ENCODE measurements at regions not wholly inside any gene's neighbourhood (a gene's known extent, or its start where the extent isn't known, plus 50 kb on each side); places are given as distances from the start of the nearest gene placed in this dataset.

GRCh38 chr3:153657046-153657445, 464.1 kb upstream of the ARHGEF26 start:
- no peaks in the 10 kb centered on the region for H3K36me3 Mint-ChIP-seq (ENCODE audit: insufficient read depth, unreplicated experiment)
- TF ChIP-seq, protein P1, sequence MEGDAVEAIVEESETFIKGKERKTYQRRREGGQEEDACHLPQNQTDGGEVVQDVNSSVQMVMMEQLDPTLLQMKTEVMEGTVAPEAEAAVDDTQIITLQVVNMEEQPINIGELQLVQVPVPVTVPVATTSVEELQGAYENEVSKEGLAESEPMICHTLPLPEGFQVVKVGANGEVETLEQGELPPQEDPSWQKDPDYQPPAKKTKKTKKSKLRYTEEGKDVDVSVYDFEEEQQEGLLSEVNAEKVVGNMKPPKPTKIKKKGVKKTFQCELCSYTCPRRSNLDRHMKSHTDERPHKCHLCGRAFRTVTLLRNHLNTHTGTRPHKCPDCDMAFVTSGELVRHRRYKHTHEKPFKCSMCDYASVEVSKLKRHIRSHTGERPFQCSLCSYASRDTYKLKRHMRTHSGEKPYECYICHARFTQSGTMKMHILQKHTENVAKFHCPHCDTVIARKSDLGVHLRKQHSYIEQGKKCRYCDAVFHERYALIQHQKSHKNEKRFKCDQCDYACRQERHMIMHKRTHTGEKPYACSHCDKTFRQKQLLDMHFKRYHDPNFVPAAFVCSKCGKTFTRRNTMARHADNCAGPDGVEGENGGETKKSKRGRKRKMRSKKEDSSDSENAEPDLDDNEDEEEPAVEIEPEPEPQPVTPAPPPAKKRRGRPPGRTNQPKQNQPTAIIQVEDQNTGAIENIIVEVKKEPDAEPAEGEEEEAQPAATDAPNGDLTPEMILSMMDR (IDR thresholded peaks at IDR 0.05; ENCODE audit: unreplicated experiment): no peak
- H3K27ac Mint-ChIP-seq (ENCODE audit: unreplicated experiment): no peak overlapping the region
- peaks cover 5% of the 10 kb centered on the region for H3K9me3 Mint-ChIP-seq (ENCODE audit: low read depth, unreplicated experiment)
- H3K4me1 Mint-ChIP-seq (ENCODE audit: low read depth, unreplicated experiment): no peaks in the 10 kb centered on the region
- CTCF ChIA-PET: no interaction called here
- no peaks in the 10 kb centered on the region for H3K27me3 Mint-ChIP-seq (ENCODE audit: unreplicated experiment)
- BruUV-seq (replicated peaks): no TSS peak
- DNase-seq: no peak
- intact Hi-C loops (cut with micrococcal nuclease; ENCODE audit: unreplicated experiment): no loop called here
- no peak overlapping the region for H3K4me3 Mint-ChIP-seq (ENCODE audit: low read depth, unreplicated experiment)

GRCh38 chr3:153657461-153657860, 463.7 kb upstream of the ARHGEF26 start:
- H3K4me3 Mint-ChIP-seq (ENCODE audit: low read depth, unreplicated experiment): no peak overlapping the region
- no peak overlapping the region for H3K27ac Mint-ChIP-seq (ENCODE audit: unreplicated experiment)
- CTCF ChIA-PET: no interaction called here

DNA sequence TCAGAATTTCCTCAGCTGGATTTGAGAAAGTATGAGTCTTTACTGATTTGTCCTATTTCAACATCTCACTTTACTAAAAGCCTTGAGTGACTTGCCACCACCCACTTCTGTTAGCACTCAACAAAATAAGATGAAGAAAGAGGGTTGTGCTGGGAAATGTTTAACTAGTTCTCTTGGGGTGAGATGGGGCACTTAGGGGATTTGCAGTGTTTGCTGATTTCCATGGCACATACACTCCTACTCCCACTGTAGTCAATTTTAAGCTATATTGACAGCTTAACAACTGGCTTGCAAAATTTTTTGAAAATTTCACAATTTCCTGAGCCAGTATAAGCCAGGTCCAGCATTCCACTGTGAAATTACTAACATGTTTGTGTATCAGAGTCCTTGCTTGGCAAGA, 463.1 kb upstream of the ARHGEF26 start:
- no peaks in the 10 kb centered on the region for H3K36me3 Mint-ChIP-seq (ENCODE audit: insufficient read depth, unreplicated experiment)
- intact Hi-C loops (cut with micrococcal nuclease; ENCODE audit: unreplicated experiment): no loop called here
- no peaks in the 10 kb centered on the region for H3K27me3 Mint-ChIP-seq (ENCODE audit: unreplicated experiment)
- H3K4me1 Mint-ChIP-seq (ENCODE audit: low read depth, unreplicated experiment): no peaks in the 10 kb centered on the region
- peaks cover 5% of the 10 kb centered on the region for H3K9me3 Mint-ChIP-seq (ENCODE audit: low read depth, unreplicated experiment)
- TF ChIP-seq, protein P1 (IDR thresholded peaks at IDR 0.05; ENCODE audit: unreplicated experiment): no peak
- no peak for DNase-seq
- H3K4me3 Mint-ChIP-seq (ENCODE audit: low read depth, unreplicated experiment): no peak overlapping the region
- CTCF ChIA-PET: no interaction called here
- no TSS peak for BruUV-seq (replicated peaks)
- H3K27ac Mint-ChIP-seq (ENCODE audit: unreplicated experiment): no peak overlapping the region

More at GRCh38 chr3:153657461-153657860, 463.7 kb upstream of the ARHGEF26 start:
- Mint-ChIP-seq H3K9me3 (ENCODE audit: low read depth, unreplicated experiment) (peaks cover 5% of the 10 kb centered on the region), H3K4me1 (ENCODE audit: low read depth, unreplicated experiment) (no peaks in the 10 kb centered on the region), H3K36me3 (ENCODE audit: insufficient read depth, unreplicated experiment) (no peaks in the 10 kb centered on the region), H3K27me3 (ENCODE audit: unreplicated experiment) (no peaks in the 10 kb centered on the region)
- no peak for DNase-seq
- BruUV-seq (replicated peaks): no TSS peak
- TF ChIP-seq, protein P1 (IDR thresholded peaks at IDR 0.05; ENCODE audit: unreplicated experiment): no peak
- intact Hi-C loops (cut with micrococcal nuclease; ENCODE audit: unreplicated experiment): no loop called here

DNA sequence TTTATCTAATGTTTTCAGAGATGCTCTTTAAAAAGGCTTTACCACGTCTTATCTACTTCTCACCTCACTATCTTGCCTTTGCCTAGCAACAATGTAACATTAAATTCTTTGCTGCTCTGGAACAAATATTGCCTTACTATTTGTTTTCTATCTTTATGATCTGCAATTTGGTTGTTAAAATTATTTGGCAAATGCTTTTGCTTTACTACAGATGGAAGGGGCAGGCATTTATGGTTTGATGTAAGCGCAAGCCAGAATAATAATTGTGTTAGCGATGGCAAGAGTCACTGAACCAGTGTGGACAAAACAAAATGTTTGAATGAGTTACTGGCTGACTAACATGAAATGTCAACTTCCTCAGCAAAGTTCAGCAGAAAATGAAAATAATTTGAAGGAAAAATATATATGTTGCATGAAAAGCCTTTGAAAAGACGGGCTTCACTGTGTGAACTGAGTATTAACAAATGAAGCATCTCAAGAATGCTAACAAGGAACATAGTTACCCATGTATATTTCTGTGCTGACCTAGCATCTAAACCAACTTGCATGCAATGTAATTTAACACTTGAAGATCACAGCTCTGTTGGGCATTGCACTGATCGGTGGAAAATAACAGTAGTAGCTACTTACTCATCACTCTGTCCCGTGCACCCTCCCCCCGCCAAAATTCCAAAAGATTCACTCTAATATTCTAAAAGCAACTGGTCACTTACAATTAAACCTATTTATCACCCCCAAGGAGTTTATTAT, 454.0 kb upstream of the ARHGEF26 start:
- intact Hi-C loops (cut with micrococcal nuclease; ENCODE audit: unreplicated experiment): no loop called here
- Mint-ChIP-seq H3K4me3 (ENCODE audit: low read depth, unreplicated experiment) (no peak overlapping the region), H3K36me3 (ENCODE audit: insufficient read depth, unreplicated experiment) (no peaks in the 10 kb centered on the region), H3K27me3 (ENCODE audit: unreplicated experiment) (no peaks in the 10 kb centered on the region), H3K9me3 (ENCODE audit: low read depth, unreplicated experiment) (peaks cover 3% of the 10 kb centered on the region), H3K27ac (ENCODE audit: unreplicated experiment) (no peak overlapping the region), H3K4me1 (ENCODE audit: low read depth, unreplicated experiment) (no peaks in the 10 kb centered on the region)
- CTCF ChIA-PET: no interaction called here
- DNase-seq: no peak
- TF ChIP-seq, protein P1 (IDR thresholded peaks at IDR 0.05; ENCODE audit: unreplicated experiment): no peak
- no TSS peak for BruUV-seq (replicated peaks)
